CD4-positive, alpha-beta T cell treated with Interleukin-17A for 4 hours (primary cell): ENCODE measurements at regions not wholly inside any gene's neighbourhood (a gene's known extent, or its start where the extent isn't known, plus 50 kb on each side); places are given as distances from the start of the nearest gene placed in this dataset.
"Not testable (repeated sequence)": the region's sequence is repeated elsewhere in the genome, so short reads cannot be mapped to it uniquely, and the experiment has no call there.

Experiments
- DNase-seq: peaks from one replicate; pipeline ENCODE4 v3.0.0-alpha.2; 2020; ENCODE audit warnings: mixed read lengths

DNA sequence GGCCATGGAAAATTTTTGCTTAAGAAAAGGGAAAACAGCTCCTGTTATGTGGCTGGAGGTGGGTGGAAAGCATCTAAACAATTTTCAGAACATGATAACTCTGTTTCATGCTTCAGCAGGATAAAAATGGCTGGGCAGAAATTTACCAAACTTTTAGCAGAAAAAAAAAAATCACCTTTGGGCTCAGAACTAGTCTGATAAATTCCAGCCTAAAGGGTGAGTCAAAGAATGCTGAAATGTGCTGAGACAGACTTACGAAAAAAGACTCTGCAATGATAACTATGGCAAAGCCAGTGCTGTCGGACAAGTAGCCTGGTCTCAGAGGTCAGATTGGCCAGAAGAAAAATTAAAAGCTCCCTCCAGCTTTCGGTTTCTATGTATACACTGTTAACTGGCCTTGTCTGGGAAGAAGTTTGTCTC is 123.6 kb downstream of the LRATD1 start:
- DNase-seq: no peak

DNA sequence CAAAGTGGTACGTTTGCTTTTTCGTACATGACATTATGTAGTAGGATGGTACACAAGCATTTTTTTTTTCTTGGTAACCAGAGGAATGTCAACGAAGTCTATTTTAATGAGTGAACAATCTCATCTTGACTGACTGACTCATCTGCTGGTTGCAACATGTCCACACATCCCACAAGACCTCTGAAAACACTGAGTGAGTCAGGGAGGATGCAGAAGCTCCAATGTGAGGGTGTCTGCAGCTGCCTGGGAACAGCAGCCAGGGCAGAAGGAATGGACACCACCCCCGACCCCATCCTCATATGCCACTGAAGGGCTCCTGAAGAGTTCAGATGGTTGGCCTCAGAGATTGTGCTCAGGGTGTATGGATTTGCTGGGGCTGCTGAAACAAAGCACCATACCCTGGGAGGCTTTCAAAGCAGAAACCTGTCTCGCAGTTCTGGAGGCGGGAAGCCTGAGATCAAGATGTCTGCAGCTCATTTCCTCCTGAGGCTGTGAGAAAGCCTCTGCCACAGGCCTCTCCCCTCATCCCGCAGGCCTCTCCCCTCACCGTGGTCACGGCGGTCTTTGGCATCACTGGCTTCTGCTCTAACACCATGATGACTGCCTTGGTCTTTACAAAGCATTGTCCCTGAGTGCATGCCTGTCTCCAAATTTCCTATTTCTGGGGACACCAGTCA is 124.6 kb downstream of the LRATD1 start:
- DNase-seq: no peak

DNA sequence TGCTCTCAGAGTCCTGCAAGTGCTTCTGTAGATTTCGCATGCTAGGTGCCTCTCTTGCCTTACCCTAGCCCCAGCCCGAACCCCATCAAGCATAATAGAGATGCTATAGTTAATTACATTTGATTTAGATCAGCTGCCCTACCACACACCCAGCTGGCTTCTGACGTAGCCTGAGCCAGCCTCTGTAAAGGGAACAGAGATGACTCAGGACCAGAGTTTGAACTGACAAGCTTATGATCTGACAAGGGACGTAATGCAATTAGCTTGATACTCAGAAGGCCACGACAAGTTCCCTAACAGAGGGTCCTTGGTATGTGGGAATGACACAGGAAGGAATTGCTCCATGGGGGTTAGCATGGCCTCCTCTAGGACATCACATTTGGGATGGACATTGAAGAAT is 126.6 kb downstream of the LRATD1 start:
- DNase-seq: no peak

DNA sequence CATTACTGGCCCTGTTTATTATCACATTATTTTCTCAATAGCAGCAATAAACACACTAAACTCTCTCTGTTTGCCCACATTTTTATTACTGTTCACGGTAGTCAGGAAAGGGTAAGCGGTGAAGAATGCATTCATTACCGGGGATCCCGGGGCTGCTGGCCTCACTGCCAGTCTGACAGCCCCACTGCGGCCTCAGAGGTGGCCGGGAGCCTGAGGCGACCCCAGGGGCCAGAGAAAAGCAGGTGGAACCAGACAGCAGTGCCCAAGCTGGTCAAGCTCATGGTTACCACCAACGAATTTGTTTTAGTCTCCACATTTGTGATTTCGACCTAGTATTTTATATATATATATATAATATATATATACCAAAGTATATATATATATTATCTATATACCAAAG is 127.7 kb downstream of the LRATD1 start:
- DNase-seq: no peak

DNA sequence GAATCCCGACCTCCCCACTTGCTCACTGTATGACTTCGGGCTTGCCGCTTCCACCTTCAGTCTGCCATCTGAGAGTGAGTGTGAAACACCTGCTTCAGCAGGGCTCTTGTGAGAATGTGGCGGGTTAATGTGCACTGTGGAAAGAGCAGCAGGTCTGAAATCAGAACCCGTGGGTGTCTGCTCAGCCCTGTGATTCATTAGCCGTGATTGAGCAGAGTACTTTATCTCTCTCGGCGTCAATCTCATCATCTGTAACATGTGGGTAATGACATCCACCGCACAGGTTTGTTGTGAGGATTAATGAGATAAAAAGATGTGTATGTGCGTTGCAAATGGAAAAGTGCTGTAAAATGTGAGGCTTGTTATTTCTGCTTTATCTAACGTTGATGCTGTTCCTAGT is 128.6 kb downstream of the LRATD1 start:
- DNase-seq: no peak

DNA sequence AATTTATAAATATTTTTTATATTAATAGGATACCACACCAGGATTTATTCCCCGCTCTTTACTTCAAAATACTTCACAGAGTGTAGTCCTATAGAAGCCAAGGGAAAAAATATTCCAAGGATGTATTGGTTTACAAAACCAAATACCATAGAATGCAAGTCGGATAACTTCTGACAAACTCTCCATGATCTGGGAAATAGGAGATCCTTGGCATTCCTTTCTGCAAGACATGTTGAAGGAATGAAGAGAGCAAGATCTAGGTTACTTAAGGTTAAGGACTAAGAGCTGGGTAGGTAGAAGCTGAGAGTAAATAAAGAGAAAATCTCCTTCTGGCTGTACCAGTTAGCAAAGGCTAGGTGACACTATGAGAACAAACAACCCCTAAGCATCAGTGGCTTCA is 141.2 kb downstream of the LRATD1 start:
- no peak for DNase-seq

DNA sequence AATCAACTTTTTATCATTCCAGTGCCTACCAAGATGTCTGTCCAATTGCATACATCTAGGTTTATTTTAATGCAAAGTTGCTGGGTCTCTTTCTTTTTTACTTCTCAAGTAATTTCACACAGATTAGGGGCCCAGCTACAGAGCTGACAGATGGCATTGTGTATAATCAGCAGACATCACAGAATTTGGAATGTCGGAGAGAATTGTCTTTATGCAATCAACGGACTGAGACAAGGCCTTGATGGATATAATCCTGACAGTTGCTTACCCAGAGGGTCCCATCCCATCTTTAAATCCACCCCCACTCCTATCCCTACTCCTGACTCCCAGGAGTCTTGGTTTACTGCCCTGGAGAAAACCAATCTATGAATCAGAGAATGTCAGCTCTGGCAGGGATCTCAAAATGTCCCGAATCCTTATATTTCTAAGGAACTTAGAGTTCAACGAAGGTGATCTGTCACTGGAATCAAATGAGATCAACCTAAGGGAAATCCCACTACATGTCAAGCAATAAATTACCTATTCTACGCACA is 142.0 kb downstream of the LRATD1 start:
- no peak for DNase-seq

DNA sequence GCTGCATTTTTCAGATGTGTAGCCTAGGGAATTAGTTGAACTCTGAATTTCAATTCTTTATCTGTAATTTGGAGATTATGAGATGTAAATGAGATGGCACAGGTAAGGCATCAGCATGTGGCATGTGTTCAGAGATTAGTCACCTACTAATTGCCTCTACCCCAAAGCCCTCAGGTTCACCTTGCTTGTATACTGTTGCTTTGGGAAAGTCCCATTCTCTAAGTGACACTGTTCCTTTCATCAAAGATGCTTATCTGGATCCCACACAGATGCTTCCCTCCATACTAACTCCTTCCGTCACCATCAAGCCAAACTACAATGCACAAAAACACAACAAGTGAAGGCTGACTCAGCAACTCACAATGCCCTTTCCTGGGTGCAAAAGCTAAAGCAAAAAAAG is 143.7 kb downstream of the LRATD1 start:
- DNase-seq: no peak

DNA sequence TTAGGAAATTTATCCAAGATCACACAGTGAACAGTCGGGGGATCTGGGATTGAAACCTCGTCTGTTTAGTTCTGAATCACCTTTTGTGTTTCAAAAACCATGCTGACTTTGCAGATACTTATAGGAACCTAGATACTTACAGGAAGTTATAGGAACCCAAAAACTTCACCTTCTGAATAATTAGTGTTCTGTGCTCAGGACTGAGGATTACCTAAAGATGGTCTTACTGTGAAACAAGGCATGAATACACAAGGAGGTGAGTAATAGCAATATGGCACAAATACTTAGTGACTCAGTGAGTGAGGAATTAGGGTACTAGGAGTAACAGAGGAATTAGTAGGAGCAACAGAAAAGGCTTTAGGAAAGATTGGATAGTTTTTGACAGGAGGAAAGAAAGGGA is 145.5 kb downstream of the LRATD1 start:
- DNase-seq: no peak

DNA sequence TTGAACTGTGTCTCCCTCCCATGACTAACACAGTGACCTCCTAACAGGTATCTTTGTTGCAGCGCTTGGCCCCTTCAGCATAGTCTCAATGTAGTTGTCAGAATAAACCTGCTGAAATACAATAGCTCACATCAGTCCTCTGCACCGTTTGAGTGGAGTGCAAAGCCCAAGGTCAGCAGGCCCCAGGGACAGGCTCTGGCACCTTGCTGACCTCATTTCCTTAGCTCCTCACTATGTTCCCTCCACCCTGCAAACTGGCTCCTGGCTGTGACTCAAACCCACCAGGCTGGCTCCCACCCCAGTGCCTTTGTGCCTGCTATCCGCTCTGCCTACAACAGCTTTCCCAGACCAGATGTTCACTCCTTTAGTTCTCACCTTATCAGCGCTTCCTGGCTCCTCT is 146.7 kb downstream of the LRATD1 start:
- DNase-seq: no peak

DNA sequence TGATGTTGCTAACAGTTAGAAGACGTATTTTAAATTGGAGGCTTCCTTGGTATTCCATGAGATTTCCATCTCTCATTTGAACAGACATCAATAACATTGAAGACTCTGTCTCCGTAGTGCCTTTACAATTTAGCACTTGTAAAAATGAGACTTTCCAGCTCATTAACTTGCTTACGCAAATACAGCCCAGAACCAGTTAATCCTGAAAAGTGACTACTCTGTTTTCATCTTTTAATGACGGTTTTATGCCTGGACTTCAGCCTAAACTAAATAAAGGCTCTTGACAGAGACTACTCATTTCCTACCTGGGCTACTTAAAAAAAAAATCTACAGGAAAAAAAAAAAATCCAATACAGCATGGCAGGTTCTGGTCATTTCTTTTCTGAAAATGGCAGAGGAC is 148.6 kb downstream of the LRATD1 start:
- no peak for DNase-seq

DNA sequence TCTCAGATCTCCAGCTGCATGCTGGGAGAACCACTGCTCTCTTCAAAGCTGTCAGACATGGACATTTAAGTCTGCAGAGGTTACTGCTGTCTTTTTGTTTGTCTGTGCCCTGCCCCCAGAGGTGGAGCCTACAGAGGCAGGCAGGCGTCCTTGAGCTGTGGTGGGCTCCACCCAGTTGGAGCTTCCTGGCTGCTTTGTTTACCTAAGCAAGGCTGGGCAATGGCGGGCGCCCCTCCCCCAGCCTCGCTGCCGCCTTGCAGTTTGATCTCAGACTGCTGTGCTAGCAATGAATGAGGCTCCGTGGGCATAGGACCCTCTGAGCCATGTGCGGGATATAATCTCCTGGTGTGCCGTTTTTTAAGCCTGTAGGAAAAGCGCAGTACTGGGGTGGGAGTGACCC is 156.3 kb downstream of the LRATD1 start:
- not testable (repeated sequence) for DNase-seq

DNA sequence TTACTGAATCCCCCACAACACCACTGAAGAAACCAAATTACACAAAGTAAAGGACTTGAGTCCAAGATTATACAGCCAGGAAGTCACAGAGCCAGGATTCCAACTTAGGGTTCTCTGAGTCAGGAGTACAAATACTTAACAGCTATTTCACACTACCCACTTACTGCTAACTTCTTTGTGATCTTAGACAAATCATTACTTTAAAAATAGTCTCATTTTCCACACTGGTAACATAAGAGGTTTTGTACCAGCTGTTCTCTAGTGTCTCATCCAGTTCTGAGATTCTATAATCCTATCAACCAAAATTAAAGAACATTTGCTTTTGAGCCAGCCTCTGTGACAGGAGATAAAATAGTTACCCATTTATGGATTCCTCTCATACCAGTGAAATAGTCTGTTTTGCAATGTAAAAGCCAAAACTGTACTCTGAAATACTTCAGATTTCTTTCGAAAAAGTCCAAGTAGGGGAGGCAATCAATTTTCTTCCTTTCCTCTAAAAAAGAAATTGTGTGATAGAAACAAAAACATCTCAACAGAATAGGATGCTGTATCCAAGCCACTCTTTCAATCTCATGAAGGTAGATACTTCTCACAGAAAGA is 157.6 kb downstream of the LRATD1 start:
- DNase-seq: no peak

DNA sequence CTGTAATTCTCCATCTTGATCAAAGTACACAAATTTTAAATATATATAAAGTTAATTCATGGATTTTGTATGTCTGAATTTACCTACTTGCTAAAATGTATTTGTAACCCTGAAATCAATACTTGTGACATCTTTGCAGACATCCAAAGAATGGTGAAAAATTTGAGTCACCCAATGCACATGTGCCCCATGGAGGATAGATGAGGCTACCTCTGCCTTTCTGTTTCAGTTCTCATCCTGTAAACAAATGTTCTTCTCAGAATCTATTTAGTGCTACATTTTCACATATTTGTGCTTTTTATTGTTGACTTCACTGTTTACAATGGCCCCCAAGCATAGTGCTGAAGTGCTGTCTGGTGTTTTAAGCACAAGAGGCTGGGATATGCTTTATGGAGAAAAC is 171.5 kb downstream of the LRATD1 start:
- DNase-seq: no peak

DNA sequence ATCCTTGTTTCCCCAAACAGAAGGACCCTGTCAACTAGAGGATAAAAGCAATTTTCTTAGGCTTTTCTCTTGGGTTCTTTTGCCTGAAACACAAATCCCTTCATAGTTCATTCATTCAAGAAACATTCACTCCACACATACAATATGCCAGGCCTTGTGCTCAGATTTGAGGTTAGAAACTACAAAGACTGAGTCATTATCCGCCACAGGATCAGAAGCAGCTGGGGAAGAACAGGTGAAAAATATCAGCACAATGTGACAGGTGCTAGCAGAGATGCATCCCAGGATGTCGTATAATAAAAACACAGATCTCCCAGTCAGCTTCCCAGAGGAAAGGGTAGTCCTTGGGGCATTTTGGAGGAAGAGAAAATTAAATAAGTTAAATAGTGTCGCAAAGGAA is 172.4 kb downstream of the LRATD1 start:
- DNase-seq: no peak

DNA sequence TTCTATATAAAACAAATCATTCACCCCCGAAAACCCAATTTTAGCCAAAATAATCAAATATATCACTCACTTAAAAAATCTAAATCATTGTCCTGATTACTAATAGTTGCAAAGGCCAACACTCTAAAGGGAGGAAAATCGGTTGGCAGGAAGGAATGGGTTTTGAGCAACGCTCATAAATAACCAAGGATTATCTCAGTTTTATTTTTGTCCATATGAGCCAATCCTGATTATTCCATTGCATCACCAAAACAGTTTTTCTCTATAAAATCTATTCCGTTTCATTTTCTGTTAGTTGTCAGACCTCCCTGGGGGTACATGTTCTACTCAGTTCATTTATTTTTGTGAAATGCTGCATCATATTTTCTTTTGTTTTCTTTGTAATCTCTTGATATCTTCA is 174.1 kb downstream of the LRATD1 start:
- DNase-seq: no peak

DNA sequence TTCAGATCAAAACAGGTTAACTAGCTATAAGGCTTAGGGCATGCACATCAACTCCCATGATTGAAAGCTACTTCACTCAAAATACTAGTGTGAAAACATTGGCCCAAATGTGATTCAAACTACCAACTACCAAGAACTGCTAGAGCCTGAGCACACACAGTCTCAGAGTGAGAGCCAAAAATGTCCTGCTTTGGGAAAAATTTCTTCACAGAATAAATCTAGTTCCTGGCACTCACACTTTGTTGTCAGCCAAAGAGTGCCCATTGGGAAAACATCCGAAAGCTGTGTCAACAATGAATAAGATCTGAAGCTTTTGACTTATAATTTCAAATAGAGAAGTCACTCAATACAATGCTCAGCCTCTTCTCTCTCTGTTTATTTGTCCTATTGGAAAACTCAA is 182.7 kb downstream of the LRATD1 start:
- no peak for DNase-seq

DNA sequence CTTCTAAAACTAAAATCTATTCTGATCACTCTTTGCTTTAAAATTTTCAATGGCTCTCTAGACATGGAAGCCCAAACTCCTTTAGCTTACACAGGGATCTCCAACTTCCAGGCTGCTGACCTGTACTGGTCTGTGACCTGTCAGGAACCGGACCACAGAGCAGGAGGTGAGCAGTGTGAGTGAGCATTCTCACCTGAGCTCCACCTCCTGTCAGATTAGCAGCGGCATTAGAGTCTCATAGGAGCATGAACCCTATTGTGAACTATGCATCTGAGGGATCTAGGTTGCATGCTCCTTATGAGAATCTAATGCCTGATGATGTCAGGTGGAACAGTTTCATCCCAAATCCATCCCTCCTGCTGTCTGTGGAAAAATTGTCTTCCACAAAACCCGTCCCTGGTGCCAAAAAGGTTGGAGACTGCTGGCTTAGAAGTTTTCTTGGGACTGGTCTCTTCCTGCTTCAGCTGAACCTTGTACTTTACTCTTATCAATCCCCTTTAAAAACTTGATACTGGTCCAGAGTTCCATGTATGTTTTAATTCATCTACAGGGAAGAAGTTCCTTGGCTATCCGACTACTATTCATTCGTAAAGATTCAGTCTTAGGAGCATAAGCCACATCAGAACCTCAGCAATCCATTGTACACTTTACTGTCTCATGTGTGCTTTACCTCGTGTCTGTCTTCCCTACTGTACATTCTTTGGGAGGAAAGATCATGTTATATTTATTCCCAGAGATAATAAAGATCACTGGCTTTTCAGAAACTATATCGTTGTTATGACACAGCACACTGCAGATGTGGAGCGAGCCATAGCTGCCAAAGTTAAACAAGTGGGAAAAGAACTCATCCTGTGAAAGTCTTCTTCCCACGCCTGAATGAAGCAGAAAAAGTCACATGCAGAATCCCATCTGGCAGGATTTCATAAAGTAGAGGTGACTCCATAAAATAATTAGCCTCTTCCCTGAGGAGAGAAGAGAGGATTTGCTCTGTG is 183.8 kb downstream of the LRATD1 start:
- DNase-seq: no peak

DNA sequence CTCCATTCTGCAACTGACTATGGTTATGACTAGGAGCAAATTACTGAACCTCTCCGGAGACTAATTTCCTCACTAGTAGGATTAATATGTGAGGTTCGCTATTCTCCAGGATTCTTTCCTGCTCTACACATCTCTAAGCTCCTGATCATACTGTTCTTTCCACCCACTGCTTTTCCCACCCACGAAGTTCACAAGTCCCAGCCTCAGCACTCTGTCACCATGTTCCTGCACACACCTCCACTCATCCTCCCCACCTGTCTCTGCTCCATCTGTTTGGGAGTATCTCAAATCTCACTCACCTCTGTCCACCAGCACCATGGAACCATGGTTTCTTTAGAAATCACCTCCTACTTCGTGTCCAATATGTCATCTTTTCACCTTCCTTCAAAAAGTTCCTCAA is 185.3 kb downstream of the LRATD1 start:
- DNase-seq: no peak

DNA sequence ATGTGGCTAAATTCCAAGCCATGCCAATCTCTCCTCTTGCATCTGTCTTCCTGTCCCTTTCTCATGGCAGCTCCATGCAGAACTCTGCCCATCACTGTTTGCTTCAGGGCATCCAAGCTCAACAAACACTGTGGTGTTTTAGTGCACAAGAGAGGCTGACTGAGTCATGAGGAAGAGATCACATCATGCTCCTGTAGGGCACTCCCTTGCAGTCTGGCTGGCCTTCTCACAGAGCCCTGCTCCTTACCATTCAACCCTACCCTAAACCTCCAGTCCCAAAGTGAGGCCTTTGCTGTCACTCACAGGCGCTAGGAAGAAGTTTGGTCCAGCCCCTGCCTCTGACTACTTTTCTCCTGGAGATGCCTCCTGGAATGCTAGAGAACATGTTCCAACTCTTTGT is 194.0 kb downstream of the LRATD1 start:
- DNase-seq: no peak

DNA sequence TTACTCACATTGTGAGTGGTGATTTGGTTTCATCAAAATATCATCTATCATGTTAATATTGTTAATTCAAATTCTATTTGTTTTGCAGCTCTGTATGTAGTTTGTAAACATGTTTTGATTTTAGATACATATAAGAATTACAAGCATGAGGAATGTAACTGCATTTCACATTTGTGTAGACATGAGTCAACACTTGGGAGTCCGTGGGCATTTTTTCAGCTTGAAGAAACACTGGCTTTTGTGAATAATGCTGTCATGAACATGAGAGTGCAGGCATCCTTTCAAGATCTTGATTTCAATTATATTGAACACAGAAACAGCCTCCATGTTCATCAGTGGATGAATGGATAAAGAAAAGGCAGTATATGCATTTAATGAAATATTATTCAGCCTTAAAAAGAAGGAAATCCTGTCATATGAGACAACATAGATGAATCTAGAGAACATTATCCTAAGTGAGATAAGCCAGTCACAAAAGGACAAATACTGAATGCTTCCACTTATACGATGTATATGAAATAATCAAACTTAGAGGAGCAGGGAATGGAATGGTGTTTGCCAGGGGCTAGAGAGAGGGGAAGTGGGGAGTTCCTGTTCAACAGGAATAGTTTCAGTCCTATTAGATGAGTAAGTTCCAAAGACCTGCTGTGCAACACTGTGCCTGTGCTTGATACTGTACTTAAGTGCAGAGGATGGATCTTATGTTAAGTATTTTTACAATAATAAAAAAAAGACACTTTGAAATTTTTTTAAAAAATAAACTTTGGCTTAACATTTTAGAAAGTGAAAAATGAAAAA is 194.9 kb downstream of the LRATD1 start:
- no peak for DNase-seq

DNA sequence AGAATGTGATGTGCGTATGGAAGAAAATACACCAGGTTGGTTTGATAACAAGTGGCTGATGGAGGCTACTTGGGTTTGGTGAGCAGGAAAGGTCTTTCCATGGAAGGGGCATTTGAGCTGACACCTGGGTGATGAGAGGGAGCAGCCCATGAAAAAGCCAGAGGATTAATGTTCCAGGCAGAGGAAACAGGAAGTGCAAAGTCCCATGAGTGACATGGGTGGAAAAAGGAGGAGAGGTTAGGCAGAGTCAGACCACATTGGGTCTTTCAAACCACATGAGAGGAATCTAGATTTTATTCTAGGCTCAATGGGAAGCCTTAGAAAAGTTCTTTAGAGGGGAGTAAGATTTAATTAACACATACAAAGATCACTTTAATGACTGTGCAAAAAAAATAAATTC is 195.7 kb downstream of the LRATD1 start:
- no peak for DNase-seq

DNA sequence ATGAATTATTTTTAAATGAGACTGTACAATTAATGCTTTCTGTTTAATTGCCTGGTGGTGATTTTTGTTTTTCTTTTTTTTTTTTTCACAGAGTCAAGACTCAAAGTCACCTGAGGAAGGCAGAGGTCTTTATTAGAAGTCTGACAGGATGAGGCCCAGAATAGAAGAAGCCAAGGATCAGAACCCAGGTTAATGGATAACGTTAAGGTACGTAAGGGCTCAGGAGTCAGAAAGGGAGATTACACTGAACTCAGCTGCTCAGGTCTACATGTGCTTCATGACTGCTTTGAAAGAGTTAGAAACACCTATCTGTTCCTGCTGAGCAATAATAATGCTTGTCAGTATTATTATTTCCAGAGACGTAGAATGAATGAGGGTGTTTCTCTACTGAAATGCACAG is 196.5 kb downstream of the LRATD1 start:
- DNase-seq: no peak
